ENCODE measurements at regions not wholly inside any gene's neighbourhood (a gene's known extent, or its start where the extent isn't known, plus 50 kb on each side); places are given as distances from the start of the nearest gene placed in this dataset.
A peak's percentile ranks its signal among the peaks of the same experiment; 100 is the strongest.

- DNase-seq = no peak
These were observed 50.5 kb upstream of the CD99 start for GRCh38 chrX:2640436-2641150.

- no peak for DNase-seq
These were observed 52.8 kb upstream of the CD99 start for GRCh38 chrX:2638279-2638678.

- DNase-seq = no peak
These were observed 55.8 kb upstream of the CD99 start for GRCh38 chrX:2635342-2635741.

GRCh38 chrX:2632533-2633504 lies 58.3 kb upstream of the CD99 start:
- DNase-seq = no peak

GRCh38 chrX:2631743-2632532 lies 59.2 kb upstream of the CD99 start:
- no peak for DNase-seq

GRCh38 chrX:2630935-2631742 lies 60.0 kb upstream of the CD99 start:
- peak; percentile 20 for DNase-seq

GRCh38 chrX:2630008-2630934 lies 60.8 kb upstream of the CD99 start:
- DNase-seq = peak; percentile 44

GRCh38 chrX:2629316-2630007 lies 61.6 kb upstream of the CD99 start:
- no peak for DNase-seq

- no peak for DNase-seq
These were observed 62.3 kb upstream of the CD99 start for GRCh38 chrX:2628751-2629315.

- peak; percentile 34 for DNase-seq
These were observed 63.7 kb upstream of the CD99 start for GRCh38 chrX:2627272-2627867.

GRCh38 chrX:2626750-2627149 lies 64.3 kb upstream of the CD99 start:
- no peak for DNase-seq

- no peak for DNase-seq
These were observed 70.5 kb upstream of the CD99 start for GRCh38 chrX:2620576-2620975.

GRCh38 chrX:2618516-2618915 lies 72.6 kb upstream of the CD99 start:
- no peak for DNase-seq

GRCh38 chrX:2614911-2615310 lies 76.2 kb upstream of the CD99 start:
- DNase-seq = no peak

GRCh38 chrX:2610246-2611170 lies 80.6 kb upstream of the CD99 start:
- DNase-seq = no peak

GRCh38 chrX:2609431-2610238 lies 81.5 kb upstream of the CD99 start:
- DNase-seq = no peak

- peak; percentile 82 for DNase-seq
These were observed 82.3 kb upstream of the CD99 start for GRCh38 chrX:2608638-2609430.
